Fibroblast of lung (primary cell): ENCODE measurements at regions not wholly inside any gene's neighbourhood (a gene's known extent, or its start where the extent isn't known, plus 50 kb on each side); places are given as distances from the start of the nearest gene placed in this dataset.

Experiments used
- DNase-seq, 2 donors: peaks; one replicate each; pipeline versions ENCODE4 v3.0.0 to v3.0.0-alpha.2; 2010; ENCODE audit warnings: low read depth in 2 of 2
- H2AFZ ChIP-seq: 2 replicates; pipeline ENCODE4 v1.5.1; 2012; ENCODE audit warnings: low read length, control low read depth, inconsistent platforms
- H3K27ac ChIP-seq: 2 replicates; pipeline ENCODE4 v1.5.1; 2011; ENCODE audit warnings: low read length, control low read depth; ENCODE audit not compliant: insufficient read depth
- H3K27me3 ChIP-seq: 2 replicates; pipeline ENCODE4 v1.5.1; 2011; ENCODE audit warnings: mild to moderate bottlenecking, low read length; ENCODE audit not compliant: control insufficient read depth, insufficient read depth
- H3K36me3 ChIP-seq: 2 replicates; pipeline ENCODE4 v1.5.1; 2011; ENCODE audit warnings: low read length; ENCODE audit not compliant: control insufficient read depth, insufficient read depth
- H3K4me1 ChIP-seq: 2 replicates; pipeline ENCODE4 v1.5.1; 2011; ENCODE audit warnings: low read length; ENCODE audit not compliant: control insufficient read depth, insufficient read depth; ENCODE audit errors: extremely low read depth
- H3K4me2 ChIP-seq: 2 replicates; pipeline ENCODE4 v1.5.1; 2011; ENCODE audit warnings: low read length, control low read depth; ENCODE audit not compliant: insufficient read depth; ENCODE audit errors: extremely low read depth
- H3K4me3 ChIP-seq, 4 experiments: fragments of 200-600 bp in 1 of 4; sonication (generic) in 1 of 4; replicated peaks in 1 of 4; 2 replicates each; pipeline ENCODE4 v1.5.1; 2011 to 2016; ENCODE audit warnings: low read length in 4 of 4, low read depth in 3 of 4, mild to moderate bottlenecking in 3 of 4, control low read depth in 2 of 4, inconsistent platforms in 1 of 4, mixed read lengths in 1 of 4; ENCODE audit not compliant: insufficient read depth in 1 of 4; ENCODE audit errors: control extremely low read depth in 1 of 4
- H3K79me2 ChIP-seq: 2 replicates; pipeline ENCODE4 v1.5.1; 2012; ENCODE audit warnings: mild to moderate bottlenecking, low read length, inconsistent platforms; ENCODE audit not compliant: control insufficient read depth, insufficient read depth
- H3K9ac ChIP-seq: 2 replicates; pipeline ENCODE4 v1.5.1; 2011; ENCODE audit warnings: mild to moderate bottlenecking, low read length, control low read depth; ENCODE audit not compliant: insufficient read depth
- H3K9me3 ChIP-seq: 2 replicates; pipeline ENCODE4 v1.5.1; 2012; ENCODE audit warnings: low read depth, low read length; ENCODE audit not compliant: control insufficient read depth, insufficient read depth
- H4K20me1 ChIP-seq: 2 replicates; pipeline ENCODE4 v1.5.1; 2011; ENCODE audit warnings: low read length; ENCODE audit not compliant: control insufficient read depth, insufficient read depth; ENCODE audit errors: extremely low read depth
- EZH2 ChIP-seq: IDR thresholded peaks from 2 replicates; pipeline ENCODE4 v1.5.1; 2012; ENCODE audit warnings: low read length, control low read depth, mild to moderate bottlenecking; ENCODE audit errors: missing control alignments
- TF ChIP-seq, protein P1 (sequence below), 2 donors: IDR thresholded peaks in 1 of 2; conservative IDR thresholded peaks in 1 of 2; 1 replicate in 1 of 2; 2 replicates in 1 of 2; pipeline ENCODE4 v1.5.1; 2011 to 2012; ENCODE audit warnings: low read length in 2 of 2, control low read depth in 1 of 2, inconsistent platforms in 1 of 2, low read depth in 1 of 2, mild to moderate bottlenecking in 1 of 2

DNA sequence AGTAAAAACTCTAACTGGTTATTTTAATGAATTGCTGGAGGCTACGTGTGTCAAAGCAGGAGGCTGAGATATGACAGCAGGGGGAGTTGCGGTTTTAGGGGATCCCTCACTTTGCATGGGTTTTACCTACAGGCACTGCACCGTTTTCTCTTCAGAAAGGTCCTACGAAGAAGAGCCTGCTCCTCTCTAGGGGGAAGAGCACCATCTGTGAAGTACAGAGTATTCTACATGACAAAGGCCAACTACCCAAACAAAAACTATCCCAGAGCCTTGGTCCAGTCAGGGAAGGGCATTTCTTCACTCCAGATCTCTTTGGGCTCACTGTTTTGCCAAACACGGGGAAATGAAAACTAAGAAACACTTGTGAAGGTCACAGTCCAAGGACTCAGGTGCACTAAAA lies 696.7 kb upstream of the SOX11 start:
- no peak for TF ChIP-seq EZH2
- TF ChIP-seq, protein P1, sequence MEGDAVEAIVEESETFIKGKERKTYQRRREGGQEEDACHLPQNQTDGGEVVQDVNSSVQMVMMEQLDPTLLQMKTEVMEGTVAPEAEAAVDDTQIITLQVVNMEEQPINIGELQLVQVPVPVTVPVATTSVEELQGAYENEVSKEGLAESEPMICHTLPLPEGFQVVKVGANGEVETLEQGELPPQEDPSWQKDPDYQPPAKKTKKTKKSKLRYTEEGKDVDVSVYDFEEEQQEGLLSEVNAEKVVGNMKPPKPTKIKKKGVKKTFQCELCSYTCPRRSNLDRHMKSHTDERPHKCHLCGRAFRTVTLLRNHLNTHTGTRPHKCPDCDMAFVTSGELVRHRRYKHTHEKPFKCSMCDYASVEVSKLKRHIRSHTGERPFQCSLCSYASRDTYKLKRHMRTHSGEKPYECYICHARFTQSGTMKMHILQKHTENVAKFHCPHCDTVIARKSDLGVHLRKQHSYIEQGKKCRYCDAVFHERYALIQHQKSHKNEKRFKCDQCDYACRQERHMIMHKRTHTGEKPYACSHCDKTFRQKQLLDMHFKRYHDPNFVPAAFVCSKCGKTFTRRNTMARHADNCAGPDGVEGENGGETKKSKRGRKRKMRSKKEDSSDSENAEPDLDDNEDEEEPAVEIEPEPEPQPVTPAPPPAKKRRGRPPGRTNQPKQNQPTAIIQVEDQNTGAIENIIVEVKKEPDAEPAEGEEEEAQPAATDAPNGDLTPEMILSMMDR (conservative IDR thresholded peaks at IDR 0.05 in 1 of 2, IDR thresholded peaks at IDR 0.05 in 1 of 2; ENCODE audit: low read depth in 1 of 2, low read length in 2 of 2): no peak
- Histone ChIP-seq H3K27ac (no peak overlapping the region), H3K9me3 (no peaks in the 10 kb centered on the region), H3K27me3 (no peaks in the 10 kb centered on the region), H2AFZ (no peak overlapping the region), H4K20me1 (no peaks in the 10 kb centered on the region), H3K4me1 (no peaks in the 10 kb centered on the region), H3K36me3 (no peaks in the 10 kb centered on the region), H3K4me3 (no peak overlapping the region), H3K9ac (no peak overlapping the region), H3K4me2 (no peak overlapping the region), H3K79me2 (no peaks in the 10 kb centered on the region)
- no peak for DNase-seq

DNA sequence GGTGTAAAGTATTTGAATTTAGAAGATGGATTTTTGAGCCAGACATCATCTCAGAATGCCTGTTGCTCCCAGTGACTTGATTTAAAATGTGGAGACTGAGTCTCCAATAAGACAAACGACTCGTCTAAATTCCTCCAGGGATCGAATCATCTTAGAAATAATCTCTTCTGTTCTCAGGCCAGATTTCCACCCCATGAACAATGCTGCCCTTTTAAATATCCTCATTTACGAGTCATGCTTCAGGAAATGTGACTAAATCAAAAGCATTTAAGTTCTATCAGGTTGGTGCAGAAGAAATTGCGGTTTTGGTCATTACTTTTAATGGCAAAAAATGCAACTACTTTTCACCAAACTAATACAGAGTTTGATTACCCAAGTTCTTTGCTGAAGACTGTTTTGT lies 684.6 kb upstream of the SOX11 start:
- Histone ChIP-seq H3K4me3 (no peak overlapping the region), H3K9ac (no peak overlapping the region), H3K27ac (no peak overlapping the region), H4K20me1 (no peaks in the 10 kb centered on the region), H3K4me1 (no peaks in the 10 kb centered on the region), H3K79me2 (no peaks in the 10 kb centered on the region), H3K27me3 (no peaks in the 10 kb centered on the region), H2AFZ (no peak overlapping the region), H3K4me2 (no peak overlapping the region), H3K36me3 (no peaks in the 10 kb centered on the region), H3K9me3 (no peaks in the 10 kb centered on the region)
- TF ChIP-seq, protein P1 (conservative IDR thresholded peaks at IDR 0.05 in 1 of 2, IDR thresholded peaks at IDR 0.05 in 1 of 2; ENCODE audit: low read depth in 1 of 2, low read length in 2 of 2): no peak
- no peak for TF ChIP-seq EZH2
- no peak for DNase-seq

DNA sequence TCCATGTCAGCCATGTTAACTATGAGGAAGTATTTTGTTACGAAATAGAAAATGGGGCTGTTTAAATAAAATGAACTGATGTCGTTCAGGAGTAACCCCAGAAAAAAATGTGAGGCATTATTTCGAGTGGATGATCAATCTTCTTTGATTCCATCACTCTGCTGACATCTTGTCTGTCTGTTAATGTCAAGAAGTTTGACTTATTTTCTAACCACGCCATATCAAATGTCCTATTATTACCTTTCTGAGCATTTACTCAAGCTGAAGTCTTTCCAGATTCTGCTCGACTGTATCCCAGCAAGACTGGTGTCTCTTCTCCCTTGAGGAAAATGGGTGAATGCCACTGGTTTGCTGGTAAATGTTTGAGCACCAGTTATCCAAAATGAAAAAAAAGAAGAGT lies 672.9 kb upstream of the SOX11 start:
- Histone ChIP-seq H3K4me2 (no peak overlapping the region), H3K36me3 (no peaks in the 10 kb centered on the region)
- DNase-seq: no peak

More for the DNA sequence above, 672.9 kb upstream of the SOX11 start:
- Histone ChIP-seq H2AFZ (no peak overlapping the region), H4K20me1 (no peaks in the 10 kb centered on the region), H3K79me2 (no peaks in the 10 kb centered on the region), H3K9ac (no peak overlapping the region), H3K27ac (no peak overlapping the region), H3K4me3 (no peak overlapping the region), H3K4me1 (no peaks in the 10 kb centered on the region), H3K9me3 (peaks cover 5% of the 10 kb centered on the region), H3K27me3 (no peaks in the 10 kb centered on the region)
- TF ChIP-seq, protein P1 (conservative IDR thresholded peaks at IDR 0.05 in 1 of 2, IDR thresholded peaks at IDR 0.05 in 1 of 2; ENCODE audit: low read depth in 1 of 2, low read length in 2 of 2): no peak
- TF ChIP-seq EZH2: no peak
